ENCODE measurements at regions not wholly inside any gene's neighbourhood (a gene's known extent, or its start where the extent isn't known, plus 50 kb on each side); places are given as distances from the start of the nearest gene placed in this dataset.

GRCh38 chr15:36428102-36428845 lies 151.2 kb upstream of the CDIN1 start:
- H3K4me2 ChIP-seq (ENCODE audit: low read length) = peak overlapping the region; percentile 62
- TSS peak; percentile 66 for BruUV-seq (replicated peaks)
- H3K4me1 ChIP-seq (ENCODE audit: control insufficient read depth in 1 of 2, insufficient read depth in 2 of 2, low read length in 2 of 2) = peaks cover 25 to 56% of the 10 kb centered on the region in 2 experiments
- H4K20me1 ChIP-seq (ENCODE audit: insufficient read depth) = no peaks in the 10 kb centered on the region
- no peaks in the 10 kb centered on the region for H3K27me3 ChIP-seq (ENCODE audit: insufficient read depth, low read length)
- H3K4me3 ChIP-seq (replicated peaks in 1 of 2; ENCODE audit: low read depth in 1 of 2, low read length in 2 of 2) = peak overlapping the region in 1 of 2 experiments; percentile 16; a peak in 1 of 4 replicates
- ChIA-PET RAD21 (ENCODE audit: low non-redundant PET in 1 of 2, low total read pairs in 2 of 2, uncharacterized antibody in 2 of 2, unreplicated experiment in 2 of 2) (no interaction called here), POLR2A (no interaction called here), CTCF (no interaction called here)
- peaks cover 0 to 14% of the 10 kb centered on the region in 2 experiments; a peak in 1 of 4 replicates for H3K36me3 ChIP-seq (ENCODE audit: control insufficient read depth in 1 of 2, insufficient read depth in 2 of 2, low read length in 2 of 2)
- intact Hi-C loops (cut with micrococcal nuclease) = no loop called here
- H3K9ac ChIP-seq (ENCODE audit: low read length) = peak overlapping the region; percentile 59
- no peak overlapping the region for H2AFZ ChIP-seq (ENCODE audit: low read depth, low read length, poor library complexity, severe bottlenecking)
- H3K79me2 ChIP-seq (ENCODE audit: insufficient read depth, low read length) = no peaks in the 10 kb centered on the region
- ATAC-seq = peak; percentile 88
- no peaks in the 10 kb centered on the region for H3K9me3 ChIP-seq (ENCODE audit: control insufficient read depth in 1 of 2, insufficient read depth in 1 of 2, low read depth in 1 of 2, low read length in 2 of 2)
- no peaks in the 10 kb centered on the region for H3K9me2 ChIP-seq (ENCODE audit: insufficient read depth)
- peak; percentile 96 for DNase-seq (ENCODE audit: low read depth, low spot score)
- H3K27ac ChIP-seq (ENCODE audit: low read depth, low read length) = peak overlapping the region; percentile 92
- TF ChIP-seq ZBTB33 (IDR thresholded peaks at IDR 0.05; ENCODE audit: extremely low read depth, insufficient replicate concordance, low read length) (no peak), SIN3A (IDR thresholded peaks at IDR 0.05; ENCODE audit: low read depth) (peak; percentile 44; the same call in 1 of the 2 replicates), POLR2AphosphoS5 (IDR thresholded peaks at IDR 0.05; ENCODE audit: low read depth, low read length) (no peak), ELF1 (IDR thresholded peaks at IDR 0.05; ENCODE audit: borderline replicate concordance, low read depth) (no peak), TCF7L2 (IDR thresholded peaks at IDR 0.05; ENCODE audit: borderline replicate concordance, extremely low read depth, insufficient read depth, insufficient read length) (peak; percentile 33), EZH2 (IDR thresholded peaks at IDR 0.05) (no peak), RAD21 (IDR thresholded peaks at IDR 0.05; ENCODE audit: low read depth) (no peak), POLR2A (IDR thresholded peaks at IDR 0.05; ENCODE audit: borderline replicate concordance, extremely low read depth, insufficient read depth, insufficient read length) (no peak), EGR1 (IDR thresholded peaks at IDR 0.05; ENCODE audit: low read depth) (no peak), JUND (IDR thresholded peaks at IDR 0.05) (peak; percentile 85), REST (IDR thresholded peaks at IDR 0.05; ENCODE audit: low read depth) (no peak), CEBPB (IDR thresholded peaks at IDR 0.05; ENCODE audit: low read depth) (no peak; the same call in 1 of the 2 replicates), CBX3 (IDR thresholded peaks at IDR 0.05; ENCODE audit: low read depth) (peak; percentile 76; the same call in 1 of the 2 replicates), FOSL1 (IDR thresholded peaks at IDR 0.05; ENCODE audit: low read depth) (peak; percentile 91), MAX (IDR thresholded peaks at IDR 0.05) (no peak), ZFX (IDR thresholded peaks at IDR 0.05) (no peak), EZH2phosphoT487 (IDR thresholded peaks at IDR 0.05; ENCODE audit: borderline replicate concordance) (no peak), YY1 (IDR thresholded peaks at IDR 0.05; ENCODE audit: extremely low read depth, insufficient replicate concordance, low read depth, low read length) (no peak), CTCF (IDR thresholded peaks at IDR 0.05 in 2 of 3, conservative IDR thresholded peaks at IDR 0.05 in 1 of 3; ENCODE audit: borderline replicate concordance in 1 of 3, insufficient read depth in 1 of 3, low read depth in 2 of 3, low read length in 2 of 3) (no peak)
- TF ChIP-seq, protein P1, sequence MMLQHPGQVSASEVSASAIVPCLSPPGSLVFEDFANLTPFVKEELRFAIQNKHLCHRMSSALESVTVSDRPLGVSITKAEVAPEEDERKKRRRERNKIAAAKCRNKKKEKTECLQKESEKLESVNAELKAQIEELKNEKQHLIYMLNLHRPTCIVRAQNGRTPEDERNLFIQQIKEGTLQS (IDR thresholded peaks at IDR 0.05) = no peak; the same call in 1 of the 2 replicates

Data from HCT116 (cell line).